Stimulated activated CD4-positive, alpha-beta T cell treated with anti-CD3 and anti-CD28 coated beads, Interleukin-15, amount 100 ng/mL, for 1 hour (primary cell): ENCODE measurements at regions not wholly inside any gene's neighbourhood (a gene's known extent, or its start where the extent isn't known, plus 50 kb on each side); places are given as distances from the start of the nearest gene placed in this dataset.

Experiments used
- DNase-seq, 2 donors: peaks; one replicate each; pipeline ENCODE4 v3.0.0-alpha.2; 2020; ENCODE audit warnings: low read depth in 1 of 2, low spot score in 1 of 2

DNA sequence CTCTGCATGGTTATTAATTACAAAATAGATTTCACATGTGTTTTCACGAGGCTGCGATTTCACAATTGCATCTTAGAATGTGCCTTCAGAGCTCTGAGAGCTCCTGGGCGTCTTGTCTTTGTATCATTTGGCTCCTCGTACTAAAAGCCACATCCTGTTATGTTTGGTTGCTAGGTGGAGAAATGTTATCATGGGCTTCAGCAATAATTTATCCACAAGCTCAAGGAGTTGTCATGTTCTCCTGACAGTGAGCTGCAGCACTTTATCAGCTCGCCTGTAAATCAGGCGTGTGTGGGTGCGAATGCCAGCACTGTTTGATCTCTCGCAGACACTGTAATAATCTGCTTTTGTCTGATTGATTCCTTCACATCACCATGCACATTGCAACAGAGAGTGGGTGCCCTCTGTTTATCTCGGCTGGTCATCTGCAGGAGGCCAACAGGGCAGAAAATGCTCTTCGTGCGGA, 218.6 kb upstream of the ZFP64 start:
- DNase-seq, result peak in 1 of 2 donors; percentile 28

- DNase-seq, result no peak
Measured at GRCh38 chr20:52405986-52406385, 214.4 kb upstream of the ZFP64 start.

- DNase-seq, result no peak
Measured at GRCh38 chr20:52405417-52405816, 213.8 kb upstream of the ZFP64 start.

DNA sequence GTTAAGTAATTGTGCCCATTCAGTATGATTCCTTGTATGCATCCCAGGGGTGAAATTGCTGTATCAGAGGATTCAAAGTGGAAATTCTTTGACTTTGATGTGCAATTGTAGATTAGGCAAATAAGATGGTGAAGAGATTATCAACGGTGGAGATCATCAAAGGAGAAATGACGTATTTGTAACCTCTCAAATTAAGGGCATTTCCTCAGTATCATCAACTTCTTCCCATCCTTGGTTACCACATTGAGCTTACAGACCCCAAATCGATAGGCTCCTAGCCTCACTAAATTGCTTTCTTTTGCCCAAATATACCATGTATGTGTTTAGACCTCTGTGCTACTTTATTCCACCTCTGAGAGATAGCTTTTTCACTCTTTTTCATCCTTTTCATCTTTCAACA, 213.1 kb upstream of the ZFP64 start:
- DNase-seq, result no peak

- no peak for DNase-seq
Measured at GRCh38 chr20:52402950-52403349, 211.4 kb upstream of the ZFP64 start.

DNA sequence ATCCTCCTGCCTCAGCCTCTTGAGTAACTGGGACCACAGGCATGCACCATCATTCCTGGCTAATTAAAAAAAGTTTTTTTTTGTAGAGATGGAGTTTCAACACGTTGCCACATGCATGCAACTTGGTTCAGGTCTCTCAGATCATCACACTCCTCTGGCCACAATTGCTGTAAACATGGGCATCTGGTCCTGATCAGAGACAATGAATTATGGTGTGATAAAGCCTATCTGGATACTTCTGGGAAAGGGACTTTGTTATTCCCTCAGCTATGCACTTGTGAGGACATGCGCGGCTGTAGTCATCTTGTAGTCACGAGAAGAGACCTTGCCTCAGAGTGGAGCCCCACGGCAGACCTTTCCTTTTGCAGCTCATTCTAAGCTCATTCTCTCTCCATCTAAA, 210.9 kb upstream of the ZFP64 start:
- no peak for DNase-seq

DNA sequence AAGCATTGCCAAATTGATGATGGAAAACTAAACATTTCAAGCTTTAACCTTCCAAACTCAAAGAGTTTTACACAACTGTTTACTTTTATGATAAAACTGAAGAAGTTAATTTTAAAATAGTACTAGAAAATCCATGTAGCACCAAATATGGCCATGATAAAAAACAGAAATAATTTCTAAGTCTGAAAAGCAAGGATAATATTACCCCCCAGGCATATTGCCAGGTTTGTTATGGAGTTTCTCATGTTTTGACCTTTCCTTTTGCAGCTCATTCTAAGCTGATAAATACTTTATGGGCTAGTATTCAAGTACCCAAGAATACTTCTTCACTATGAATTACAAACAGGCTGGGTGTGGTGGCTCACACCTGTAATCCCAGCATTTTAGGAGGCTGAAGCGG, 209.9 kb upstream of the ZFP64 start:
- DNase-seq, result no peak

DNA sequence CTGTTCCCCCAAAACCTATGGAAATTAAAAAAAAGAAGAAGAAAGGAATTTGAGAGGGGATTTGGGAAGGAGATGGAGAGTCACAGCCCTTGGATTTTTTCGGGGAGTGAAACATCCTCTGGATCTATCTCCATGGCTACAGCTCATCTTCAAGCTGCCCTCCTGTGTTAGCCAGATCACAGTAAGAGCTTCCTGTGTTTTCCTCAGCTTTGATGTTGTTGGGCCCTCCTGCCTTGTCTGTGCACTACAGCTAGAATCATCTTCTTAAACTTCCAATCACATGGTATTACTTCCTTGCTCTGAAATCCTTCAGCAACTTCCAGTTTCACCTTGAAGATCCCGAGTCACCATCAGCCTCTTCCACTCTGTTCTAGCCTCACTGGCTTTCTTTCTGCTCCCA, 207.8 kb upstream of the ZFP64 start:
- no peak for DNase-seq

DNA sequence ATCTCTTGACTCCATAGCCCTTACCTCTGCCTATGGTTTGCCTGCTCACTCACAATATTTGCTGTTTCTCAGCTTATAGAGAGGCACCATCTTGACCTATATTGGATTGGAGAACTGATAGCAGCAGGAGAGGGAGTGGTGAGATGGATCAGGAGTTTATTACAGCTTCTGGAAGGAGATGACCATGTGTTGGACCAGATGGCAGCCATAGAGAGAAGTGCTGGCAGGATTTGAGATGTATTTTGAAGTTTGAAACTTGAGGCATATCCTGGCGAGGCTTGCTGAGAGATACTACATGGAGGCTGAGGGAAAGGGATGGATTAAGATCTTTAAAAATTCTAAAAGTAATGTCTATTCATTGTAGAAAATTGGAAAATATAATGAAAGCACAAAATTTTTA, 198.0 kb upstream of the ZFP64 start:
- DNase-seq, result no peak

- DNase-seq, result no peak
Measured at GRCh38 chr20:52383995-52384621, 192.5 kb upstream of the ZFP64 start.

- DNase-seq, result no peak
Measured at GRCh38 chr20:52382933-52383332, 191.4 kb upstream of the ZFP64 start.

GRCh38 chr20:52379723-52380336, 188.3 kb upstream of the ZFP64 start:
- peak in 1 of 2 donors; percentile 27 for DNase-seq

DNA sequence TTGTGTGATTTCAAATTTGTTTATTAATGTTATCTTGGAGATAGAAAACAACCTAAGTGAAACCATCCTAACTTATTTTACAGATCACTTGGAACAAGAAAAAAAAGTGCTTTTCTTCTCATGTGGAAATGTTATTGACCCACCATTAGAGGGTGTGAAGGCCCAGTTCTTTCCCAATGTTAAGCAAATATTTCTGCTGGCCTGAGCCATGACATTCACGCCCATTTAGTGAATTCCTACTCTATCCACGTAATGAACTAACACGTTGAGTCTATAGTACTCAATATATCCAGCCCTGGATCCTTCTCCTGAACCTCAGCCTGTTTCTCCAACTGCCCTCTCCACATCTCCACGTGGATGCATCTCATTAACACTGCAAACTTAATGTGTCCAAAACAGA, 180.6 kb upstream of the ZFP64 start:
- DNase-seq, result no peak

- DNase-seq, result no peak
Measured at GRCh38 chr20:52365688-52366087, 174.1 kb upstream of the ZFP64 start.

DNA sequence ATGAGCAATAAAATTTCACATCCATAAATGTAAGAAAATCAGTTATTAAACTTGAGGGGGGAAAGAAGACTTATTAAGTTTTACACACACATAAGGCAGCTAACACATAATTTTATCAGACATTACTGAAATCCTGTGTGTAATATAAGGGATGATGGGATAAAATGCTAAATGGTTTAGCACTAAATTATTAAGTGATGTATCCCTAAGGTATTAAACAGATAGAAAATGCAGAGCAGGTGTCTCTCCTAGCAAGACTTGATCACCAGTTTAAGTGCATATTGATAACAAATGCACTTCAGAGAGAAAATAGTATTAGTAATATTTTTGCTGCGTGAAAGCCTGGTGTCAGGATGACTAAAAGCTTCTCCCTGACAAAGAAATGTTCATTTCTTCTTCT, 172.8 kb upstream of the ZFP64 start:
- no peak for DNase-seq

- no peak for DNase-seq
Measured at GRCh38 chr20:52361650-52362049, 170.1 kb upstream of the ZFP64 start.

GRCh38 chr20:52349806-52350205, 158.2 kb upstream of the ZFP64 start:
- DNase-seq, result no peak

DNA sequence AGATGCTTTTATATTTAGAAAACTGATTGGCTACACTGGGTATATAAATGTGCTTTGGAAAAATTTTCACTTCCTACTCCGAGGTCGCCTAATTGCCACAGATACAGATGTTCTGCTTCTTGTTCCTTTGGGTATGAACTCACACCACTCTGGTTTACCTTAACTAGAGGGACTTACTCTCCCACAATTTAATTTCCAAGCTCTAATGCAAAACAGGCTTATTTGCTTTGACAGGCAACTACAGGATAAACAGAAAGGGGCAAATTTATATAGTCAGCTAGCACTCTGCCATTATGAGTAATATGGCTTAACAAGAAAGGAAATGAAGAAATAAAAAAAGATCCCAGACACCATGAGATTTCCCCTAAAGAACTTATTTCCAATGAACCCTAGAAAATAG, 156.9 kb upstream of the ZFP64 start:
- no peak for DNase-seq

- no peak for DNase-seq
Measured at GRCh38 chr20:52346797-52347196, 155.2 kb upstream of the ZFP64 start.

DNA sequence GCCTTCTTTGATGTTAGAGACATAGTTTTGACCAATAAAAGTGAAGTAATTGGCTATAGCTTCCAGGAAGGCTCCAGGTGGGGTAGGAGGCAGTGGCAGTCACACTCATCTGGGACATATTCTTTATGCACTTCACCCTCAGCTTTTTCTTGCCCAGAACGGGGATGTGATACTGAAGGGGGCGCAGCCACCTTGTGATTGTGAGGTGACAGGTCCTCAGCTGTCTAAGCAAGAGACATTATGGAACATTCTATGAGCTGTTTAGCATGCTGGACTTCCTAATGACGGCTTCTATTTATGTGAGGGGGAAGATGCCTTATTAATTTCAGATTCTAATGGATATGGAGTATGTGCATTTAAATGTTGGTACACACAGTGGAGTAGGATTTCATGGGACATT, 151.3 kb upstream of the ZFP64 start:
- no peak for DNase-seq

GRCh38 chr20:52340036-52340634, 148.6 kb upstream of the ZFP64 start:
- DNase-seq, result no peak

- DNase-seq, result no peak
Measured at GRCh38 chr20:52332649-52333250, 141.2 kb upstream of the ZFP64 start.
